ENCODE measurements at regions not wholly inside any gene's neighbourhood (a gene's known extent, or its start where the extent isn't known, plus 50 kb on each side); places are given as distances from the start of the nearest gene placed in this dataset.

- TF ChIP-seq CTCF (conservative IDR thresholded peaks at IDR 0.05; ENCODE audit: low read depth, low read length) = no peak
- TF ChIP-seq EZH2 (IDR thresholded peaks at IDR 0.05; ENCODE audit: borderline replicate concordance, low read depth, low read length, poor library complexity, severe bottlenecking) = no peak
Observed at GRCh38 chr16:35753559-35754390, 2294.4 kb downstream of the TP53TG3F start.
